ENCODE measurements at regions not wholly inside any gene's neighbourhood (a gene's known extent, or its start where the extent isn't known, plus 50 kb on each side); places are given as distances from the start of the nearest gene placed in this dataset.

- TF ChIP-seq FOXK1 (CRISPR knock-in tag; IDR thresholded peaks at IDR 0.05) (no peak), SP1 (CRISPR knock-in tag; conservative IDR thresholded peaks at IDR 0.05) (no peak), NR1H2 (CRISPR knock-in tag; IDR thresholded peaks at IDR 0.05) (no peak), CTCF (IDR thresholded peaks at IDR 0.05) (no peak), TP53 (CRISPR knock-in tag; IDR thresholded peaks at IDR 0.05) (no peak), ATF6 (CRISPR knock-in tag; IDR thresholded peaks at IDR 0.05) (no peak), ETV6 (CRISPR knock-in tag; IDR thresholded peaks at IDR 0.05) (no peak), TCF7 (CRISPR knock-in tag; IDR thresholded peaks at IDR 0.05; ENCODE audit: low read depth) (no peak), ATF3 (CRISPR knock-in tag; conservative IDR thresholded peaks at IDR 0.05) (no peak), TEAD4 (CRISPR knock-in tag; IDR thresholded peaks at IDR 0.05) (no peak)
- TF ChIP-seq, protein P1, sequence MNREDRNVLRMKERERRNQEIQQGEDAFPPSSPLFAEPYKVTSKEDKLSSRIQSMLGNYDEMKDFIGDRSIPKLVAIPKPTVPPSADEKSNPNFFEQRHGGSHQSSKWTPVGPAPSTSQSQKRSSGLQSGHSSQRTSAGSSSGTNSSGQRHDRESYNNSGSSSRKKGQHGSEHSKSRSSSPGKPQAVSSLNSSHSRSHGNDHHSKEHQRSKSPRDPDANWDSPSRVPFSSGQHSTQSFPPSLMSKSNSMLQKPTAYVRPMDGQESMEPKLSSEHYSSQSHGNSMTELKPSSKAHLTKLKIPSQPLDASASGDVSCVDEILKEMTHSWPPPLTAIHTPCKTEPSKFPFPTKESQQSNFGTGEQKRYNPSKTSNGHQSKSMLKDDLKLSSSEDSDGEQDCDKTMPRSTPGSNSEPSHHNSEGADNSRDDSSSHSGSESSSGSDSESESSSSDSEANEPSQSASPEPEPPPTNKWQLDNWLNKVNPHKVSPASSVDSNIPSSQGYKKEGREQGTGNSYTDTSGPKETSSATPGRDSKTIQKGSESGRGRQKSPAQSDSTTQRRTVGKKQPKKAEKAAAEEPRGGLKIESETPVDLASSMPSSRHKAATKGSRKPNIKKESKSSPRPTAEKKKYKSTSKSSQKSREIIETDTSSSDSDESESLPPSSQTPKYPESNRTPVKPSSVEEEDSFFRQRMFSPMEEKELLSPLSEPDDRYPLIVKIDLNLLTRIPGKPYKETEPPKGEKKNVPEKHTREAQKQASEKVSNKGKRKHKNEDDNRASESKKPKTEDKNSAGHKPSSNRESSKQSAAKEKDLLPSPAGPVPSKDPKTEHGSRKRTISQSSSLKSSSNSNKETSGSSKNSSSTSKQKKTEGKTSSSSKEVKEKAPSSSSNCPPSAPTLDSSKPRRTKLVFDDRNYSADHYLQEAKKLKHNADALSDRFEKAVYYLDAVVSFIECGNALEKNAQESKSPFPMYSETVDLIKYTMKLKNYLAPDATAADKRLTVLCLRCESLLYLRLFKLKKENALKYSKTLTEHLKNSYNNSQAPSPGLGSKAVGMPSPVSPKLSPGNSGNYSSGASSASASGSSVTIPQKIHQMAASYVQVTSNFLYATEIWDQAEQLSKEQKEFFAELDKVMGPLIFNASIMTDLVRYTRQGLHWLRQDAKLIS (CRISPR knock-in tag; IDR thresholded peaks at IDR 0.05; ENCODE audit: borderline replicate concordance), result no peak
- TF ChIP-seq, protein P2, sequence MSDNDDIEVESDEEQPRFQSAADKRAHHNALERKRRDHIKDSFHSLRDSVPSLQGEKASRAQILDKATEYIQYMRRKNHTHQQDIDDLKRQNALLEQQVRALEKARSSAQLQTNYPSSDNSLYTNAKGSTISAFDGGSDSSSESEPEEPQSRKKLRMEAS (CRISPR knock-in tag; IDR thresholded peaks at IDR 0.05), result no peak
- TF ChIP-seq, protein P3, sequence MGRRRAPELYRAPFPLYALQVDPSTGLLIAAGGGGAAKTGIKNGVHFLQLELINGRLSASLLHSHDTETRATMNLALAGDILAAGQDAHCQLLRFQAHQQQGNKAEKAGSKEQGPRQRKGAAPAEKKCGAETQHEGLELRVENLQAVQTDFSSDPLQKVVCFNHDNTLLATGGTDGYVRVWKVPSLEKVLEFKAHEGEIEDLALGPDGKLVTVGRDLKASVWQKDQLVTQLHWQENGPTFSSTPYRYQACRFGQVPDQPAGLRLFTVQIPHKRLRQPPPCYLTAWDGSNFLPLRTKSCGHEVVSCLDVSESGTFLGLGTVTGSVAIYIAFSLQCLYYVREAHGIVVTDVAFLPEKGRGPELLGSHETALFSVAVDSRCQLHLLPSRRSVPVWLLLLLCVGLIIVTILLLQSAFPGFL (CRISPR knock-in tag; IDR thresholded peaks at IDR 0.05; ENCODE audit: borderline replicate concordance), result no peak
- TF ChIP-seq, protein P4, sequence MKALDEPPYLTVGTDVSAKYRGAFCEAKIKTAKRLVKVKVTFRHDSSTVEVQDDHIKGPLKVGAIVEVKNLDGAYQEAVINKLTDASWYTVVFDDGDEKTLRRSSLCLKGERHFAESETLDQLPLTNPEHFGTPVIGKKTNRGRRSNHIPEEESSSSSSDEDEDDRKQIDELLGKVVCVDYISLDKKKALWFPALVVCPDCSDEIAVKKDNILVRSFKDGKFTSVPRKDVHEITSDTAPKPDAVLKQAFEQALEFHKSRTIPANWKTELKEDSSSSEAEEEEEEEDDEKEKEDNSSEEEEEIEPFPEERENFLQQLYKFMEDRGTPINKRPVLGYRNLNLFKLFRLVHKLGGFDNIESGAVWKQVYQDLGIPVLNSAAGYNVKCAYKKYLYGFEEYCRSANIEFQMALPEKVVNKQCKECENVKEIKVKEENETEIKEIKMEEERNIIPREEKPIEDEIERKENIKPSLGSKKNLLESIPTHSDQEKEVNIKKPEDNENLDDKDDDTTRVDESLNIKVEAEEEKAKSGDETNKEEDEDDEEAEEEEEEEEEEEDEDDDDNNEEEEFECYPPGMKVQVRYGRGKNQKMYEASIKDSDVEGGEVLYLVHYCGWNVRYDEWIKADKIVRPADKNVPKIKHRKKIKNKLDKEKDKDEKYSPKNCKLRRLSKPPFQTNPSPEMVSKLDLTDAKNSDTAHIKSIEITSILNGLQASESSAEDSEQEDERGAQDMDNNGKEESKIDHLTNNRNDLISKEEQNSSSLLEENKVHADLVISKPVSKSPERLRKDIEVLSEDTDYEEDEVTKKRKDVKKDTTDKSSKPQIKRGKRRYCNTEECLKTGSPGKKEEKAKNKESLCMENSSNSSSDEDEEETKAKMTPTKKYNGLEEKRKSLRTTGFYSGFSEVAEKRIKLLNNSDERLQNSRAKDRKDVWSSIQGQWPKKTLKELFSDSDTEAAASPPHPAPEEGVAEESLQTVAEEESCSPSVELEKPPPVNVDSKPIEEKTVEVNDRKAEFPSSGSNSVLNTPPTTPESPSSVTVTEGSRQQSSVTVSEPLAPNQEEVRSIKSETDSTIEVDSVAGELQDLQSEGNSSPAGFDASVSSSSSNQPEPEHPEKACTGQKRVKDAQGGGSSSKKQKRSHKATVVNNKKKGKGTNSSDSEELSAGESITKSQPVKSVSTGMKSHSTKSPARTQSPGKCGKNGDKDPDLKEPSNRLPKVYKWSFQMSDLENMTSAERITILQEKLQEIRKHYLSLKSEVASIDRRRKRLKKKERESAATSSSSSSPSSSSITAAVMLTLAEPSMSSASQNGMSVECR (CRISPR knock-in tag; IDR thresholded peaks at IDR 0.05; ENCODE audit: borderline replicate concordance), result no peak
Observed at GRCh38 chr2:21856708-21857107, 732.9 kb downstream of the TDRD15 start.

All from WTC11 (cell line).